CD14-positive monocyte (primary cell): ENCODE measurements at regions not wholly inside any gene's neighbourhood (a gene's known extent, or its start where the extent isn't known, plus 50 kb on each side); places are given as distances from the start of the nearest gene placed in this dataset.

ENCODE experiments used
- DNase-seq, 3 donors: peaks; one replicate each; pipeline ENCODE4 v3.0.0-alpha.2; 2011 to 2022
- H2AFZ ChIP-seq: 2 replicates; pipeline ENCODE4 v1.6.0; 2012; ENCODE audit warnings: mild to moderate bottlenecking, low read depth, low read length, inconsistent platforms; ENCODE audit not compliant: insufficient read depth, poor library complexity, severe bottlenecking
- H3K27ac ChIP-seq, 2 donors: 1 replicate in 1 of 2; 2 replicates in 1 of 2; pipeline ENCODE4 v1.5.1; 2012 to 2013; ENCODE audit warnings: low read length in 2 of 2, control low read depth in 1 of 2, inconsistent platforms in 1 of 2, low read depth in 1 of 2, mild to moderate bottlenecking in 1 of 2
- H3K27me3 ChIP-seq, 2 donors: one replicate each; pipeline versions ENCODE4 v1.6.0 to v1.6.1; 2011 to 2013; ENCODE audit warnings: low read length in 2 of 2; ENCODE audit not compliant: control insufficient read depth in 2 of 2, insufficient read depth in 2 of 2
- H3K36me3 ChIP-seq, 2 donors: replicated peaks in 1 of 2; 1 replicate in 1 of 2; 2 replicates in 1 of 2; pipeline versions ENCODE4 v1.5.1 to v1.6.1; 2012 to 2013; ENCODE audit warnings: low read length in 2 of 2, control low read depth in 1 of 2, inconsistent platforms in 1 of 2, mild to moderate bottlenecking in 1 of 2; ENCODE audit not compliant: insufficient read depth in 2 of 2, control insufficient read depth in 1 of 2
- H3K4me1 ChIP-seq, 2 donors: 1 replicate in 1 of 2; 2 replicates in 1 of 2; pipeline versions ENCODE4 v1.5.1 to v1.6.1; 2012 to 2013; ENCODE audit warnings: low read length in 2 of 2, control low read depth in 1 of 2, inconsistent platforms in 1 of 2, mild to moderate bottlenecking in 1 of 2, moderate library complexity in 1 of 2; ENCODE audit not compliant: insufficient read depth in 2 of 2, control insufficient read depth in 1 of 2
- H3K4me2 ChIP-seq: replicated peaks from 2 replicates; pipeline ENCODE3; 2012; ENCODE audit warnings: low read length, moderate library complexity, mild to moderate bottlenecking; ENCODE audit not compliant: poor library complexity, severe bottlenecking; ENCODE audit errors: extremely low read depth
- H3K4me3 ChIP-seq, 3 experiments: fragments of 200-600 bp in 1 of 3; sonication (generic) in 1 of 3; replicated peaks in 1 of 3; 1 replicate in 2 of 3; 2 replicates in 1 of 3; pipeline ENCODE4 v1.5.1; 2011 to 2013; ENCODE audit warnings: low read length in 3 of 3, mild to moderate bottlenecking in 3 of 3, control low read depth in 2 of 3, low read depth in 2 of 3, inconsistent platforms in 1 of 3, moderate library complexity in 1 of 3
- H3K79me2 ChIP-seq: 2 replicates; pipeline ENCODE4 v1.6.0; 2012; ENCODE audit warnings: mild to moderate bottlenecking, control low read depth, inconsistent platforms, low read length, moderate library complexity; ENCODE audit not compliant: insufficient read depth
- H3K9ac ChIP-seq: 2 replicates; pipeline ENCODE4 v1.6.0; 2017; ENCODE audit warnings: low read length, mild to moderate bottlenecking; ENCODE audit not compliant: insufficient read depth, poor library complexity, severe bottlenecking
- H3K9me3 ChIP-seq, 2 donors: replicated peaks in 1 of 2; 1 replicate in 1 of 2; 2 replicates in 1 of 2; pipeline versions ENCODE4 v1.5.1 to v1.6.1; 2012 to 2013; ENCODE audit warnings: low read length in 2 of 2, control low read depth in 1 of 2; ENCODE audit not compliant: control insufficient read depth in 1 of 2, insufficient read depth in 1 of 2
- H4K20me1 ChIP-seq: 2 replicates; pipeline ENCODE4 v1.6.0; 2012; ENCODE audit warnings: mild to moderate bottlenecking, low read length, control low read depth, moderate library complexity; ENCODE audit not compliant: insufficient read depth
- H3K27ac Mint-ChIP-seq, 7 donors: one replicate each; pipeline ENCODE4 v1.8.0; 2020; ENCODE audit warnings: mild to moderate bottlenecking in 7 of 7, mixed read lengths in 7 of 7, moderate library complexity in 6 of 7, inconsistent platforms in 2 of 7
- H3K27me3 Mint-ChIP-seq, 3 donors: one replicate each; pipeline ENCODE4 v1.8.0; 2021 to 2022; ENCODE audit warnings: low read depth in 3 of 3, mild to moderate bottlenecking in 3 of 3, mixed read lengths in 3 of 3, moderate library complexity in 3 of 3, inconsistent platforms in 1 of 3
- H3K36me3 Mint-ChIP-seq, 2 donors: one replicate each; pipeline ENCODE4 v1.8.0; 2020; ENCODE audit warnings: mixed read lengths in 2 of 2, inconsistent platforms in 1 of 2, mild to moderate bottlenecking in 1 of 2
- H3K4me1 Mint-ChIP-seq: one replicate; pipeline ENCODE4 v1.8.0; 2020; ENCODE audit warnings: mild to moderate bottlenecking, mixed read lengths
- H3K4me3 Mint-ChIP-seq, 2 donors: one replicate each; pipeline ENCODE4 v1.8.0; 2020; ENCODE audit warnings: mild to moderate bottlenecking in 2 of 2, mixed read lengths in 2 of 2, moderate library complexity in 1 of 2
- H3K9me3 Mint-ChIP-seq, 7 donors: one replicate each; pipeline ENCODE4 v1.8.0; 2020 to 2022; ENCODE audit warnings: mixed read lengths in 7 of 7, mild to moderate bottlenecking in 6 of 7, moderate library complexity in 6 of 7, inconsistent platforms in 2 of 7
- CTCF ChIP-seq: fragments of 200-600 bp; IDR thresholded peaks from one replicate; pipeline ENCODE4 v1.8.0; 2022; ENCODE audit warnings: antibody characterized with exemption, mild to moderate bottlenecking
- WGBS: methylation state at CpG from one replicate; pipeline ENCODE4 v1.1.5; 2013; ENCODE audit warnings: missing lambda C conversion rate; ENCODE audit not compliant: insufficient coverage; 5-methylcytosine and 5-hydroxymethylcytosine counted together
- intact Hi-C, 2 donors: fragments of 100-400 bp; cut with micrococcal nuclease; formaldehyde crosslinking; loops; one replicate each; pipeline versions ENCODE4 v1.15.0 to v1.15.1; 2023

- H3K4me3 ChIP-seq, result no peak overlapping the region
- no peaks in the 10 kb centered on the region for H3K4me1 ChIP-seq
- no CpG with 5 or more reads among the region's 4 CpGs for WGBS
- no peaks in the 10 kb centered on the region for H3K79me2 ChIP-seq
- DNase-seq, result no peak
- Mint-ChIP-seq H3K4me3 (no peak overlapping the region), H3K4me1 (no peaks in the 10 kb centered on the region), H3K36me3 (no peaks in the 10 kb centered on the region), H3K27ac (no peak overlapping the region), H3K27me3 (peaks cover 0 to 3% (median 0%) of the 10 kb centered on the region in 3 donors), H3K9me3 (peaks cover 0 to 1% (median 0%) of the 10 kb centered on the region in 7 donors)
- no peak overlapping the region for H2AFZ ChIP-seq
- no peak overlapping the region for H3K27ac ChIP-seq
- no peak overlapping the region for H3K4me2 ChIP-seq
- no peak overlapping the region for H3K9ac ChIP-seq
- TF ChIP-seq CTCF, result no peak
- no peaks in the 10 kb centered on the region for H3K27me3 ChIP-seq
- intact Hi-C loops, result no loop called here
- H3K36me3 ChIP-seq, result no peaks in the 10 kb centered on the region
- H3K9me3 ChIP-seq, result no peaks in the 10 kb centered on the region
- no peaks in the 10 kb centered on the region for H4K20me1 ChIP-seq
Measured at GRCh38 chr2:176923205-176923604, 289.4 kb upstream of the HNRNPA3 start.

- Mint-ChIP-seq H3K4me1 (no peaks in the 10 kb centered on the region), H3K27me3 (peaks cover 0 to 2% (median 0%) of the 10 kb centered on the region in 3 donors), H3K9me3 (peaks cover 0 to 4% (median 2%) of the 10 kb centered on the region in 7 donors), H3K27ac (no peak overlapping the region), H3K4me3 (no peak overlapping the region), H3K36me3 (no peaks in the 10 kb centered on the region)
- no peaks in the 10 kb centered on the region for H3K79me2 ChIP-seq
- TF ChIP-seq CTCF, result no peak
- H4K20me1 ChIP-seq, result no peaks in the 10 kb centered on the region
- no peaks in the 10 kb centered on the region for H3K4me1 ChIP-seq
- no peak overlapping the region for H3K27ac ChIP-seq
- no peak overlapping the region for H3K4me2 ChIP-seq
- WGBS, result 95% methylated on average over 7 of the region's 7 CpGs
- no peaks in the 10 kb centered on the region for H3K9me3 ChIP-seq
- no peaks in the 10 kb centered on the region for H3K36me3 ChIP-seq
- intact Hi-C loops, result no loop called here
- no peak for DNase-seq
- no peak overlapping the region for H2AFZ ChIP-seq
- H3K4me3 ChIP-seq, result no peak overlapping the region
- H3K9ac ChIP-seq, result no peak overlapping the region
- no peaks in the 10 kb centered on the region for H3K27me3 ChIP-seq
Measured at GRCh38 chr2:176924909-176925534, 287.6 kb upstream of the HNRNPA3 start.
